Breast epithelium (tissue), 3 donors: ENCODE measurements at regions not wholly inside any gene's neighbourhood (a gene's known extent, or its start where the extent isn't known, plus 50 kb on each side); places are given as distances from the start of the nearest gene placed in this dataset.
"Not testable (repeated sequence)": the region's sequence is repeated elsewhere in the genome, so short reads cannot be mapped to it uniquely, and the experiment has no call there.

Experiments
- POLR2A ChIP-seq: fragments of 450-650 bp; IDR thresholded peaks from one replicate; pipeline ENCODE4 v1.6.1; 2016; ENCODE audit warnings: antibody characterized with exemption, mild to moderate bottlenecking, moderate library complexity
- POLR2AphosphoS5 ChIP-seq, 3 donors: sonication (generic); formaldehyde crosslinking; IDR thresholded peaks; one replicate each; pipeline ENCODE4 v1.6.1; 2017; ENCODE audit warnings: antibody characterized with exemption in 3 of 3
- TF ChIP-seq, protein P1 (sequence below), 3 donors: fragments of 450-650 bp; IDR thresholded peaks; one replicate each; pipeline ENCODE4 v1.5.1; 2016 to 2017; ENCODE audit warnings: antibody characterized with exemption in 3 of 3, mild to moderate bottlenecking in 3 of 3, moderate library complexity in 3 of 3

DNA sequence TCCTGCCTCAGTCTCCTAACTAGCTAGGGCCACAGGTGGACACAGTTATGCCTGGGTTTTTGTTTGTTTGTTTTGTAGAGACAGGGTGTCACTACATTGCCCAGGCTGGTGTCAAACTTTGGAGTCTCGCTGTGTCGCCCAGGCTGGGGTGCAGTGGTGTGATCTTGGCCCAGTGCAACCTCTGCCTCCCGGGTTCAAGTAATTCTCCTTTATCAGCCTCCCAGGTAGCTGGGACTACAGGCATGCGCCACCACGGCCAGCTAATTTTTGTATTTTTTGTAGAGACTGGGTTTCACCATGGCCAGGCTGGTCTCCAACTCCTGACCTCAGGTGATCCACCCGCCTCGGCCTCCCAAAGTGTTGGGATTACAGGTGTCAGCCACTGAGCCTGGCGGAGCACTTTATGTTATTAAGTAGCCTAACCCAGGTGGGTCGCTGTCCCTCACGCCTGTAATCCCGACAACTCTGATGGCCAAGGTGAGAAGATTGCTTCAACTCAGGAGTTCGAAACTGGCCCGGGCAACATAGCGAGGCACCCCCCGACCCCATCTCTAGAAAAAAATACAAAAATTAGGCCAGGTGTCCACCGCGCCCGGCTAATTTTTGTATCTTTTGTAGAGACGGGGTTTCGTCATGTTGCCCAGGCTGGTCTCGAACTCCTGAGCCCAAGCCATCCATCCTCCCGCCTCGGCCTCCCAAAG lies 91.2 kb upstream of the OR4F16 start:
- TF ChIP-seq, protein P1, sequence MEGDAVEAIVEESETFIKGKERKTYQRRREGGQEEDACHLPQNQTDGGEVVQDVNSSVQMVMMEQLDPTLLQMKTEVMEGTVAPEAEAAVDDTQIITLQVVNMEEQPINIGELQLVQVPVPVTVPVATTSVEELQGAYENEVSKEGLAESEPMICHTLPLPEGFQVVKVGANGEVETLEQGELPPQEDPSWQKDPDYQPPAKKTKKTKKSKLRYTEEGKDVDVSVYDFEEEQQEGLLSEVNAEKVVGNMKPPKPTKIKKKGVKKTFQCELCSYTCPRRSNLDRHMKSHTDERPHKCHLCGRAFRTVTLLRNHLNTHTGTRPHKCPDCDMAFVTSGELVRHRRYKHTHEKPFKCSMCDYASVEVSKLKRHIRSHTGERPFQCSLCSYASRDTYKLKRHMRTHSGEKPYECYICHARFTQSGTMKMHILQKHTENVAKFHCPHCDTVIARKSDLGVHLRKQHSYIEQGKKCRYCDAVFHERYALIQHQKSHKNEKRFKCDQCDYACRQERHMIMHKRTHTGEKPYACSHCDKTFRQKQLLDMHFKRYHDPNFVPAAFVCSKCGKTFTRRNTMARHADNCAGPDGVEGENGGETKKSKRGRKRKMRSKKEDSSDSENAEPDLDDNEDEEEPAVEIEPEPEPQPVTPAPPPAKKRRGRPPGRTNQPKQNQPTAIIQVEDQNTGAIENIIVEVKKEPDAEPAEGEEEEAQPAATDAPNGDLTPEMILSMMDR (IDR thresholded peaks at IDR 0.05) = not testable (repeated sequence)
- not testable (repeated sequence) for TF ChIP-seq POLR2A; POLR2AphosphoS5 (IDR thresholded peaks at IDR 0.05)
